NCI-H446 treated with DMSO at 0.1 percent for 48 hours (cell line): ENCODE measurements at regions not wholly inside any gene's neighbourhood (a gene's known extent, or its start where the extent isn't known, plus 50 kb on each side); places are given as distances from the start of the nearest gene placed in this dataset.

Experiments
- DNase-seq: peaks from one replicate; lab custom pipeline; 2025; lab: John Stamatoyannopoulos, UW

- DNase-seq: no peak
Measured at GRCh38 chr18:39870591-39870990, 2084.4 kb upstream of the PIK3C3 start.

DNA sequence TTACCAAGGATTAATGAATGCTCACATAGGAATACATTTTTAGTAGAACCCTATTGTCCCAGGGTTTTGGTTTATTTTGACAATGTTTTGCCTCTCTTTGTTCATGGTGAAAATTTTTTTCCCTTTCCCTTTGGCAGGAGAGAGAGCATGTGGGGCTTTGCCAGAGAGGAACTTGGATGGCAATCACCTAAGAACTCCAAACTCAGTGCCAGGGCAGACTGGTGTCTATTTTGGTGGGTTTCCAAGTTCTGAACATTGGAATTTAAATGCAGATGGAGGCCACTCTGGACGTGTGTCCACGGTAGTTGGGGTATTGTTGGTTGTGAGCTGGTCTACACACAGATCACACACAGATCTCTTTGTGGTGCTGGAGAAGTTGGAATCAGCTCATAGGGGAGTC lies 2091.1 kb upstream of the PIK3C3 start:
- peak; percentile 83 for DNase-seq

DNA sequence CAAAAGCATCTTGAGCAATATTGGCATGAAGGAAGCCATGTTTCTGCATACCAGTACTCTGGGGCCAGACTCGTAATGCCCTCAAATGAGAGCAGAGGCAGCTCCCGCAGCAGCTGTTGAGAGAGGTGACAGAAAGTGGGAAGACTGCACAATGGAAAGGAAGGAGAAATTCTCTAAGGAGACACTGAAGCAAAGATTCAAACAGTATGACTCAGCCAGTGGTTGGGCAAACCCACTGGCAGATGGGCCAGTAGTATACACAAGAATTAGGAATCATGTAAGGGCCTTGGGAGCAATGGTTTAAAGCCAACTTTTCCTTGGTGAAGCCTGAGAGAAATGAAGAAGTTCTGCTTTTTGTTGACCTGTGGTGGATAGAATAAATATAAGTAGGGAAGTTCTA lies 2092.7 kb upstream of the PIK3C3 start:
- peak; percentile 65 for DNase-seq

GRCh38 chr18:39854291-39854690 lies 2100.7 kb upstream of the PIK3C3 start:
- DNase-seq: no peak

DNA sequence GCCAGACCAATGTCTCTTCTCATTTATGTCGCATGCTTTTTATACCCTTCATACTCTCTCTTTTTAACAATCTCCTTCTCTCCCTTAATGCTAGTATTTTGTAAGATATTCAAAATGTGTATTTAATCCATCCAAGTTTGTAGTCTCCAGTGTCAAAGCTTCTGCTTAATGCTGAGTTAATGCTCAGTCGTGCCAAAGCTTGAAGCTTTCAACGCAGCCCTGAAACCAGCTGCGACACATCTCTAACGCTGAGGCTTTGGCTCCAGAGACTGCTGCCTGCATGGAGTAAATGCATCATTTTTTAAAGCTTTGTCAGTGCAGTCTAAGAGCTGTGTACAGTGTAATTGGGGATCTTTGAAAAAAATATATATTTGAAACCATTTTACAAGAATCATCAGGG lies 2108.8 kb upstream of the PIK3C3 start:
- no peak for DNase-seq

- DNase-seq: no peak
Measured at GRCh38 chr18:39845631-39846030, 2109.4 kb upstream of the PIK3C3 start.

- DNase-seq: no peak
Measured at GRCh38 chr18:39845106-39845505, 2109.9 kb upstream of the PIK3C3 start.

DNA sequence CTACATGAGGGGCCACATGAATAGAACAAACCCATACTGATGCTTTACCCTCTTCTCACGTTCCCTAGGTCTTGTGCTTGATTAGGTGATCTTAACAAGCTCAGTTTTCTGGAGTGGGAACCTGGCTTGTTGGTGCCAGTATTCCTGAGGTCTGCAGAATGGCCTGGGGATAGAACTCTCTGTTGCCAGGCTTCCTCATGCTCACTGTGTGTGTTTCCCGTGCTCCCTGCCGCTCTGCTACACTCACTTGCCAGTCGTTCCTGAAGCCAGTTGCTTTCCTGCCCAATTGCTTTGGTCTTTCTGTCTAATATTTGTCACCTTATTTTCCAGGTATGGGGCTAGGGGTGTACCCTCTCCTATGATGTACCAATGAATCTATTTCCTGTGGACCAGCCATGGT lies 2111.5 kb upstream of the PIK3C3 start:
- DNase-seq: no peak

DNA sequence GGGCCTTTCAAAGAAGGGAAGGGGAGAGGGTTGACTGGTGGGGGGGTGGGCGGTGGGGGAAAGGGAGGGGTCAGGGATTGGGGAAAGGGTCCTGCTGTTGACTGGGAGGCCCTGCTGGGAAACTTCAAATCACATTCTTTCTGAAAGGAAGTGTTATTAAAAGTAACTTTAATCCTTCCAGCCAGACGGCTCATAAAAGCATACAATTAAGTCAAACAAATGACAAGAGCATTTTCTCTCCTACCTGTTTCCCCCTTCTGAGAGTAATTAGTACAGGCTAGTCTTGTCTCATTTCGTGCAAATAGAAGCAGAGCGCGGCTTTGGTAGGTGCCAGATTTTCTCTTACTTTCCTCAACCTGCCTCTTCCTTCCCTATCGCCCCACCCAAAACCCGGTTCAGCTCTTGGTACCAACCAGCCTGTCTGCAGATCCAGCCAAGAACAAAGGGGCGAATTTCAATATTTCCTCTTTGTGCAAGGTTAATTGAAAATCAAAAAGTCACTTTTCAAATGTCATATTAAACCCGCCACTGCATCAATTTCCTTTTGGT lies 2112.6 kb upstream of the PIK3C3 start:
- no peak for DNase-seq

DNA sequence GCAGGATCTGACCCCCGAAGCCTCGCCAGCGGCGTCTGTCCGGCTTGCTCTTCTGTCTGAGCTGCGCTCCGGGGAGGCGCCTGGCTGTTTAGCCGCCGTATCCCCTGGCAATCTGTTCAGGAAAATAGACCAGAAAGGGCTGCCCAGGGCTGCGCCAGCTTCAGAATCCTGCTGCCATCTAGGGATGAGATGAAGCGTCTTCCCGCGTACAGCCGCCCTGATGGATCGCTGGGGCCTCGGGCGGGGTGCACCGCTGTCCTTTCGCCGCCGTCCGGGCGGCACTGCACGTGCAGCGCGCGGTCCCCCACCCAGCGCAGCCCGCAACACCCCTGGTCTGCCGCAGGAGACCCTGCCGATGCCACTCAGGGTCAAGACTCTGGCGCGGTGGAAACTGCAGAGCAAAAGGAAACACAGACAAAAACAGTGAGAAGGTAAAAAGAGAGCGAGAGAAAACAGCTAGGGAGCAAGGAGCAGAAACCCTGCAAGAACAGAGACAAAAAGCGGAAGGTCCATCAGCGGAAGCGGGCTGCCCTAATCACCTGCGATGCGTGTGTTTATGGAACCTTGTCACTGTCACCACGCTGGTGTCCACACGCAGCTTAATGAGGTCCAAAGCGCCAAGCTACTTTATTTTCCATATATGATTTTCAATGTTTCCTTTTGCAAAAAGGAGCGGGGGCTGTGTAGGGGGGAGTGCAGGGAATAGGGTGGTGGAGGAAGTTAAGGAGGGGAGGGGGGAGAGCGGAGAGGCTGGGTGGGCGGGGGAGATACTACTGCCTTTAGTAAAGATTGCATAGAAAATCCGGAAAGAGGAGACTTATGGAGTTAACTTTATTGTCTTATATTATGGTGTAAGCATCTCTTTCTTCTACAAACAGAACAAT lies 2113.3 kb upstream of the PIK3C3 start:
- DNase-seq: peak; percentile 67

DNA sequence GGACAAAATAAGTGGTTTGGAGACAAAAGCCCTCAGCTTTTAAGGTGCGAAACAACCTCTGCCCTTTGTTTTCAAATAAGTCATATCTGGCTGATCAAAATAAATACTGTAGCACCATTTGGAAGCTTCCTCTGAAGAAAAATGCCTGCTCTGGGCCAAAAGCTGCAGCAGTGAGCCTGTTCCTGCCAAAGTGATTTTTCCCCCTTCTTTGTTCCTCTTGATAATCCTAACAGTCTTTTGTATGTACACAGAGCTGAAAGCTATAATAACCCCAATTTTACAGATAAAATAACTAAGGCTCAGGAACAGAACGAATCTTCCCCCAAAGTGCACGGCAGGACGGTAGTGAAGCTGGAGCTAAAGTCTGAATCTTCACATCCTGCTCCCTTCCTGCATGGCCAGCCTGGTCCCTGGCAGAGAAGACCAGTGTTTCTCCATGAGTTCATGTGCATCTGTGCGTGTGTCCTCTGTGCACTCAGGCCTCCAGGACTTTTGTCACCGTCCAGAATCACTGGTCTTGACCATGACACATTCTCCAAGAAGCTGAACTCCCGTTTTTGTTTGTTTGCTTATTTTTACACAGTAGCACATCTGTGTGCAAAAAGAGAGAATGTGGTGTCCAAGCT lies 2114.1 kb upstream of the PIK3C3 start:
- no peak for DNase-seq

GRCh38 chr18:39840406-39840805 lies 2114.6 kb upstream of the PIK3C3 start:
- no peak for DNase-seq

DNA sequence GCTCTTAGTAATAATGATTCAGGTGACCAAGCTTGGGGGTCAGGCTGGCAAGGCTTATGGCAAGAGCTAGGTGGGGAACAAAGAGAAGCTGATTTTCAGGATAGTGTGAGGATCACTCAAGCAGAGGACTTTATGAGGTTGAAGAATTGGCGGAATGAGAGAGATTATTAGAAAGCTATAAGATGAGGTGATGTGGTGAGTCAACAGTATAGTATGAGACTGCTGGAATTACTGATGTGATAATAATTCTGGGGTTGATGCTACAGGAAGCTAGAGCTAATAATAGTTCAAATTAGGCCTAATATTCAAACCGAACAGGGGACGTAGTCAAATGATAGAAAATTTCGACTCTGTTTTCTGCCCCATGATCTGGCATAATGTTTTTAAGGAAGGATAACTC lies 2115.3 kb upstream of the PIK3C3 start:
- DNase-seq: no peak

- no peak for DNase-seq
Measured at GRCh38 chr18:39838831-39839230, 2116.2 kb upstream of the PIK3C3 start.

GRCh38 chr18:39835303-39836030 lies 2119.6 kb upstream of the PIK3C3 start:
- no peak for DNase-seq

DNA sequence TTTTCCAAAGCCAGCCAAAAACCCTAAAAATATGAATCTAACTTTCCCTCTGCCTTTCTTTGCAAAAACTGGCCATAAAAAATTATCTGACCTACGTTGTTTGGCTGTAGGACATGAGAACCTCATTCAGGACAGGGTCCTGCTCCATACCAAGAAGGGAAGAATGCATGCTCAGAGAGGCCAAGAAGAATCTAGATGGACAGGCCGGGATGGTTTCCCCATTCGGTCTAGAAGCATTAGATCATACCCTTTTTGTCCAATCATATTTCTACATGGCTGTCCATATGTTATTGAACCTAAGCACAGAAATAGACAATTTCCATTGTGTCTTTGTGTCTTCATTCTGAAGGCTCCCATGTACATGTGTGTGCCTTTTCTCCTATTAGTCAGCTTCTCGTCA lies 2120.4 kb upstream of the PIK3C3 start:
- DNase-seq: no peak

- no peak for DNase-seq
Measured at GRCh38 chr18:39825485-39826150, 2129.4 kb upstream of the PIK3C3 start.

GRCh38 chr18:39806525-39806924 lies 2148.5 kb upstream of the PIK3C3 start:
- DNase-seq: no peak

DNA sequence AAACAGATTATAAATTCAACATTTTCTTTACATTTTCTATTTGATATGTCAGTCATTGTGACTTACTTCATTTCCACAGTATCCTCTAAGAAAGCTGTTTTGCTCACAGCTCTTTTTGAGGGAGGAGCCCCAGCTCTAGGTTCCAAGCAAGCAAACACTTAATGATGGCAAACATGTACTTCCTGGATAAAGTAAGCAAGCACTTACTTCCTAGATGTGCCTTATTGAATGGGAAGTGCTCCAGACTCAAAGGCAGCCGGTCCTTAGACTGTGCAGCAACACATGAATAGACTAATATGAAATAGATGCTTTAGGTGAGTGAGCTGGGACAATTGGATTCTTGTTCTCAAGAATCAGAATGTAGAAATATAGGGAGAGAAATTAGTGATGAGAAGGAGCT lies 2149.8 kb upstream of the PIK3C3 start:
- DNase-seq: no peak

DNA sequence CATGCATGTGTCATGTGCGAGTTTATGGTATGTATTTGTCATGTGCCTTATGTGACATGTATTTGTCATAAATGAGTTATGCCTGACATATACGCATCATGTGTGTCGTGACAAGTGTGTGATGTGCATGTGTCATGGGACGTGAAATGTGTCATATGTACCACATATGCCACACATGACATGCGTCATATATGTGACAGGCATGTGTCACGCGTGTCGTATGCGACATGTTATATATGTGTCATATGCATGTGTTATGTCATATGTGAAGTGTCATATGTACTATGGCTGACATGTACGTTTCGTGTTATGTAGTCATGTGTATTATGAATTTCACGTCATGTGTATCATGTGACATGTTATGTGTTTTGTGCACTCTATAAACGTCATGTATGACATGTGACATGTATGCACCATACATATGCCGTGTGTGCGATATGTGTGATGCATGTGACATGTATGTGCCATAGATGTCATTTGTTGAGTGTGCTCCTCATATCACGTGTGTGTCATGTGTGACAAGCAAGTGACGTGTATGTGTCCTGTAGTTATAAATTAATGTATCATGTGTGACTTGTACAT lies 2152.3 kb upstream of the PIK3C3 start:
- no peak for DNase-seq

- DNase-seq: no peak
Measured at GRCh38 chr18:39801848-39802247, 2153.2 kb upstream of the PIK3C3 start.

DNA sequence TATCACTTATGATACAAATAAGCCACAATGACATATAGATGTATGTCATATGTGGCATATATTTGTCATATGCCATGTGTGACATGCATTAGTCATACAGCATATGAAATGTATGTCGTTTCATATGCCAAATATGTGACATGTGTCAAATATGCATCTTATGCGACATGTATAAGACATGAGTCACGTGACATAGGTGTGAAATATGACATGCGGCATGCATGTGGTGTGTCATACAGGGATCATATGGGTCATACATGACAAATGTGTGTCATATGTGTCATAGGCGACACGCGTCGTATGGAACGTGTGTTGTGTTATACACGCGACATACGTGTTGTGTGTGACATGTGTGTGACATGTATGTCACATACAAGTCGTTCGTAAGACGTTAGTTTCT lies 2154.0 kb upstream of the PIK3C3 start:
- DNase-seq: no peak
